ENCODE measurements at regions not wholly inside any gene's neighbourhood (a gene's known extent, or its start where the extent isn't known, plus 50 kb on each side); places are given as distances from the start of the nearest gene placed in this dataset.

- no peak for DNase-seq
These were observed 329.7 kb downstream of the MAFB start for GRCh38 chr20:40359131-40359912.

DNA sequence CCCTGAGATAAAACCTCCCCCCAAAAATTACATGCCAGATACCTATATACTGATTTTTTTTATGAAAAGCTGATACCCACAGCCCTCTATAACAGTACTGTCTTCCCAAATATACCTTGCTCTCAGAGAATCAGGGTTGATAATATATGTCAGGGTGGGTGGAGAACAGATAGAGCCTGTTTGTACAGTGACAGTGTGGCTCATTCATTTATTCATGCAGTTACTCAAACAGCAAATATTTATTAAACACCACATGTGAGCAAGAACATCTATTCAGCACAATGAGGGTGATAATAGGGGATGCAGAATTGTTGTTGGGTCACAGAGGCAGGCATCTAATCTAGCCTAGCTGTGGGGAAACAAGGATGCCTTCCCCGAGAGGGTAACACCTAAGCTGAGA, 334.2 kb downstream of the MAFB start:
- DNase-seq, result no peak

- no peak for DNase-seq
These were observed 345.6 kb downstream of the MAFB start for GRCh38 chr20:40343390-40343789.

GRCh38 chr20:40341561-40341960, 347.5 kb downstream of the MAFB start:
- DNase-seq, result no peak

DNA sequence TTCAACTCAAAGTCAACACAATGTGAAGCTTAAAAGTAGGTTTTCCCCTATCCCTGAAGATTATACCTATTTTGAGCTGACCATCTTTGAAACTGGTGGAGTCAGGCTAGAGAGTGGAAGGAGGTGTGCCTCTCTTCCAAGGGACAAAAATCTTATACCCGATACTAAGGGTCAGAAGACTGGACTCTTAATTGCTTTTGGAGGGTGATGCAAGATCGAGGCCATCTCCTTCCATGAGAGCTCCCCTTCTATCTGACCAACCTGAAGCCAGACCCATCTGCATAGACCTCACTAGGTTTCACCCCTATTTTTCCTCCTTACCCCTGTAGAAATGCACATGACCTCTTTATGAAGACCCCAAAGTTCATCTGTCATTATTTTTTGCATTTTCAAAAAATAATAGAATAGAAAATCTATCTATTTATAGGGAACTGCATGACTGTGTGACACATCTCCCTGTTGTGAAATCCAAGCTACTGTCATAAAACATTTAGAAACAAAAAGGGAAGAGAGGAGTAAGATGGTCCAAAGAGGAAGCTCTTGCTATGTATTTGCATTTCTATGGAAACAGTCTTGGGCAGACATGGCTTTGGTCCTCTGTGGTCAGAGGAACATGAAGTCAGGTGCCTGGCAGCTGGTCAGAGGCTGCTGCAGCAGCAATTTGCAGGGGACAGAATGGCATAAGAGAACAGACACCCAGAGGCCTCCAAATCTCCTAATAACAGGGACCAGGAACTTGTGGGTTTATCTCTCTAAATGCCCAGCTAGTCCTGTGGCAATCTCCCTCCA, 349.2 kb downstream of the MAFB start:
- no peak for DNase-seq

GRCh38 chr20:40336533-40336932, 352.5 kb downstream of the MAFB start:
- DNase-seq, result no peak

DNA sequence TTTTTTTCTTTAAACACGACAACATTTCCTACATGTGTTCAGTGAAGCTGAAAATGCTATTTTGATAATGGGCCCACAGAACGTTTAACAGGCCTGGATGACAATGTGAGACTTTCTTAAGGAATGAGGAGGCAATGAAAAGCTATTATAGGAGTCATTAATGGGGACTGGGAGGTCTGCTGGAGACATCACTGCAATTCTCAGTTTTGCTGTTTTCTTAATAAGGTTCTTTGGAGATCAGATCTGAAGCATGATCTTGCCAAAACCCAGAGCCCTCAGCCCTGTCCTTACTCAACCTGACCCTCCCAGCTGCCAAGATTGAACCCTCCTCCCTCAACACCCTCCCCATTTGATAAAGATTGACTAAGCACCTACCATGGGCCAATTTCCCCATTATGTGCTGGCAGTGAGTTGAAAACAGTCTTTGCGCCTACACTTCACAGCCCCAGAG, 353.1 kb downstream of the MAFB start:
- DNase-seq, result no peak

DNA sequence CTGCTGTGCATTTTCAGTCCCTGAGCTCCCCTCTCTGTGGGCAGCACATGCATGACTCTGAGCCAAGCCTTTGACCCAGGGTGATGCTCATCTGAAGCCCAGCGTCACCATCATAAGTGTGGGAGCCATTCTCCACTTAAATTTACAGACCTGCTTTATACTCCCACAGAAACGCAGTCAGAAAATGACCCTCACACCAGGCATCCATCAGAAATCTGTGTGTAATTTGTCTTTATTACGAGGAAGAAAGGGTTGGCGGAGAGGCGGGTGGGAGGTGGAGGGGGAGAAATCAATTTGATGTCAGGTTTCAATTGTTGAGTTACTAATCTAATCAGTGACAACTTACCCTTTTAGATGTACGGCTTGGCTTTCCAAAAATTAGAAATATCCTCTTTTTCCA, 353.6 kb downstream of the MAFB start:
- DNase-seq, result no peak

DNA sequence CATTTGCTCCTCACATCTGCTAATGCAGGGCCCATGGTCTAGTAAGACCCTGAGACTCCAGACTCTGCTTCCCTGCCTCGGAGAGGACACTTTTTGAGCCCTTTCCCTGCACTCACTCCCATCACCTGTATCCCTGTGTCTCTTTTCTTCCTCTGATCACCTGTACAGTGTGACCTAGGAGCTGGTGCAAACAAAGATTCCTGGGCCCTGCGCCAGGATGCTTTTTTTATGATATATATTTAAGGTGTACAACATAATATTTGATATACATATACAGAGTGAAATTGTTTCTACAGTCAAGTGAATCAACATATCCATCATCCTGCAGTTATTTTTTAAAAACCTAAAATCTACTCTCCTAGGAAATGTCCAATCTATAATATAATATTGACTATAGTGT, 355.4 kb downstream of the MAFB start:
- no peak for DNase-seq

DNA sequence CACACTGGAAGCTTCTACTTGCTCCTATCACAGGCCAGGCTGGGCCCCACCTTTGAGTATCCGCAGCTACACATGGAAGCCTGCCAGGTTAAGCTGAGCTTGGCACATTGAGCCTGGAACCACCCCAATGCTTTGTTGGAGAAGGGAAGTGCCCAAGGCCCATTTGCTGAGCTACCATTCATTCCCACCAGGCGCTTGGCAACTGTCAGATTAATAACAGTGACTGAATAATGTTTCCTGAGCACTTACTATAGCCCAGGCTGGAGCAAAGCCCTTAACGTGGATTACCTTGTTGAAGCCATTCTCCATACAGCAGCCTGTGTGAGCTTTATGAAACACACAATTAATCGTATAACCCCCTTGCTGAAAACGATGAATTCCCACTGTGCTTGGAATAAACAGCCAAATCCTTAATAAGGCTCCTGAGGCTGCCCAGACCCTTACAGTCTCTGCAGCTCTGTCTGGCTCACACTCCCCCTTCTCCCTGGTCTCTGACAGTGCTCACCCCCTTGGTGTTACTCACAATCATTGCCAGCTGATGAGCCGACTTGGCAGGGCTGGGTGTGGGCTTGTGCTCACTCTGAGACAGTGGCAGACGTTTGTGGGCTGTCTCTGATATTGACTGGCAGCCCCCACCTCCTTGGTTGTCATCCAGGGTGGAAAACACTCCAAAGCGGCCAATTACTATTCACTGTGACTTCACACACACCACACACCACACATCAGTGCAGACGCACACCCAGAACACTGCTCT, 357.1 kb downstream of the MAFB start:
- DNase-seq, result peak; percentile 22

- no peak for DNase-seq
These were observed 357.8 kb downstream of the MAFB start for GRCh38 chr20:40331249-40331648.

DNA sequence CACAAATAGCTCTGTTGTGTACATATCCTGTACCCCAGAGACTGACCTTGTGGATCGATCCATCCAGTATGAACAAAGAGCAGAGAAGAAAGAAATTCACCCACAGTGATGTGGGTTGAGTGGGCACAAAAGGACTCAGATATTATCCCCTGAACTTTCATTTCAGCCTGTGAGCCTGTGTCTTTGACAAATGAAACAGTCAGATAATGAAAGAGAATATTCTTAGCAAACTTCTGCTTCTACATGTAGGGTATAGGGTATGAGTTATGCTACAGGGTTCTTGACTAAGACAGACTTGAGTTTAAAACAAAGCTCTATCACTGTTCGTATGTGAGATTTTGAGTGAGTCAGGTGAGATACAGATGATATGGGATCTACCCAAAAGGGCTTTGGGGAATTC, 359.7 kb downstream of the MAFB start:
- no peak for DNase-seq

GRCh38 chr20:40326784-40327183, 362.3 kb downstream of the MAFB start:
- no peak for DNase-seq

GRCh38 chr20:40325006-40325568, 363.9 kb downstream of the MAFB start:
- no peak for DNase-seq

GRCh38 chr20:40323361-40323794, 365.7 kb downstream of the MAFB start:
- DNase-seq, result no peak

GRCh38 chr20:40322941-40323340, 366.1 kb downstream of the MAFB start:
- DNase-seq, result no peak

GRCh38 chr20:40320517-40321011, 368.5 kb downstream of the MAFB start:
- DNase-seq, result no peak

DNA sequence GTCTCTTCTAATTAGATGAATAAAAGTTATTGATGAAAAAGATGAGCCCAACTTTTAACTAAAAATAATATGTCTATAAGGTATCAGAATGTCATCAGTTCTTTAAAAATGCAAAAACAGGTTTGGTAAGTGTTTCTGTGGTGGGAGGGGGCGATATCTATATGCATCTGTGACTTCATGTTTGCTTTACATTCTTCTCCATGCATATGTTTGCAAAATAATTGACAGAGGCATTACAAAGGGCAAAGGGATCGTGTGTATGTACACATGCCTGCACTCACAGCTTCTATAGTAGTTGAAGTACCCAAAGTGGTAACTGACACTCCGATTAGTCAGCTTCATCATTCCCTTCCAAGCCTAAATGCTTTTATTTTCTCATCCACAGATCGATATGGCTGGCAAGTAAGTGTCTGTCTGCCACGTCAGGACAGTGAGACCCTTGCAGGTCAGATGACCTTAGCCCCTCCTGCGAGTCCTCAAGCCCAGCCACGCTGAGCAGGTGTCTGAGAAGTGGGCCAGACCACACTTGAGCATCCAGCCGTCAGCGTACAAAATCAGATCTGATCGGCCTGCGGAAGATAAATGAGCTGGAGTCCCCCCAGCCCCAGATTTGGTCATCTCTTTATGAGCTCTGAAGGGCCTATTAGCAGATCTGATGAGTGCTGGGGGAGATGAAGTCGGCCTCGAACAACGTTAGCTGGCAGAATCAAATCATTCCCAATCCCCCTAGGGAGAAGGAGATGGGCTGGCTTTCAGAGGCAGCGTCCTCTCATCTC, 369.1 kb downstream of the MAFB start:
- DNase-seq, result no peak

- no peak for DNase-seq
These were observed 370.0 kb downstream of the MAFB start for GRCh38 chr20:40319056-40319455.

DNA sequence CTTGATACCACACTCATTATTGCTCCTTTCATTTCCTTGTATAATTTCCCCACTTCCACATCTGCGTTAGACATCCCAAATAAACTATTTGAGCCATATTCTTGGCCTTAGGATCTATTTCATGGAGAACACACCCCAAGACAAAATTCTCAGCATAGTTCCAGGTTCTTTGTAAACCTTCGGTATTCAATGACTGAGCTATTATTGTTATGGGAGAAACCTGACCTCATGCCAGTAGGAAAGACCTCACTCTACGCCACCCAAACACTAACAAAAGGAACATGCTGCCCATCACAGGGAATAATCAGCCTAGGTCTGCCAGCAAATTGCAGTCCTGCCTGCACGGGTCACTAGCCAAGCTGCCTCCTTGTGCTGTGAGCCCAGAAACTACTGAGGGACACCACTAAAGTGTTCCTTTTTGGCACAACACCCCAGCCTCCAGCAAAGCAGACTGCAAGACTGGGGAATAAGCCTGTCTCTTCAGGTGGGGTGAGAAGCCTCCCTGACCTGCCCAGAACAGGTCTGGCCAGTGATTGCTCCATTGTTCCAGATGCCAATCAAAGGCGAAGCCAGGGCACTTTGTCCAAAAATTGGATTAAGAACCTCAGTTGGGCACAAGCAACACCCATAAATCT, 371.8 kb downstream of the MAFB start:
- no peak for DNase-seq

DNA sequence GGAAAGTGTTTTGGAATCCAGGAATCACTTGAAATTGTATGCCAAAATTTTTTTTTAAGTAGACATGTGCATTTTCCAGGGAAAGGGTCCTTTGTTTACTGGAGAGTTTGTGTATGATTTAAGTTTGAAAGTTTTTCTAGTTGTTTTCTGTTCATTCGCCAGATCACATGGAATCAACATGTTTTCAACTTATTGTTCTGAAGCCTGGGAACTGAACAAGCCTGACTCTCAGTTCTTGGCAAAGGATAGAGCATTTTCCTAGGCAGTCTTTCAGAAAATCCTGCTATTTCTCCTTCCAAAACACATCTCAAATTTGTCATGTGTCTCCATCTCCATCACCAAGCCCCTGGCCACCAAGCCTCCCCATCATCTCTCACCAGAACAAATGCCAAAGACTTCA, 374.8 kb downstream of the MAFB start:
- DNase-seq, result no peak

- no peak for DNase-seq
These were observed 375.3 kb downstream of the MAFB start for GRCh38 chr20:40313730-40314129.
